Mesothelial cell of epicardium (in vitro differentiated cells): ENCODE measurements at regions not wholly inside any gene's neighbourhood (a gene's known extent, or its start where the extent isn't known, plus 50 kb on each side); places are given as distances from the start of the nearest gene placed in this dataset.

Source experiments
- DNase-seq, 2 experiments: peaks; one replicate each; pipeline ENCODE4 v3.0.0; 2021; ENCODE audit warnings: low spot score in 2 of 2; ENCODE audit not compliant: unreplicated experiment in 2 of 2
- H3K27ac Mint-ChIP-seq: 2 replicates; pipeline ENCODE4 v1.8.0; 2021; ENCODE audit warnings: mixed read lengths
- H3K27me3 Mint-ChIP-seq: 2 replicates; pipeline ENCODE4 v1.8.0; 2021; ENCODE audit warnings: low read depth, mixed read lengths
- H3K36me3 Mint-ChIP-seq: 2 replicates; pipeline ENCODE4 v1.8.0; 2021; ENCODE audit warnings: mixed read lengths
- H3K4me1 Mint-ChIP-seq: 2 replicates; pipeline ENCODE4 v1.8.0; 2021; ENCODE audit warnings: mixed read lengths
- H3K4me3 Mint-ChIP-seq: 2 replicates; pipeline ENCODE4 v1.8.0; 2021; ENCODE audit warnings: mild to moderate bottlenecking, moderate library complexity, mixed read lengths
- H3K9me3 Mint-ChIP-seq: 2 replicates; pipeline ENCODE4 v1.8.0; 2021; ENCODE audit warnings: mixed read lengths
- TF ChIP-seq, protein P1 (sequence below): fragments of 200-600 bp; sonication (generic); IDR thresholded peaks from one replicate; pipeline ENCODE4 v1.5.0; 2021; ENCODE audit warnings: antibody characterized with exemption; ENCODE audit not compliant: unreplicated experiment

DNA sequence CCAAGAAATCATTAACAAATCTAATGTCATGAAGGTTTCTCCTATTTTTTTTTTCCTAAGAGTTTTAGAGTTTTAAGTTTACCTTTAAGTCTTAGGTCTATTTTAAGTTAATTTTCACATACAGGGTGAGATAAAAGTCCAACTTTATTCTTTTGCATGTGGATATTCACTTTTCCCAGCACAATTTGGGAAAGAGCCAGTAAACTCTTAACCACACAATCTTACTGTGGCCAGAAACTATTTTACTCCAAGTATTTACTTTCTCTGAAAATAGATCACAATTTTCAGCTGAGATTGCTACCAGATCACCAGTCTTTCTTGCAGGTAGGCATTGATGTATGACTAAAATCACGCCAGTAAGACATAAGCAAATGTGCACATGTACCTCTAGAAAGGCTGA, 728.5 kb downstream of the TNS3 start:
- no peaks in the 10 kb centered on the region for H3K36me3 Mint-ChIP-seq
- peaks cover 4% of the 10 kb centered on the region for H3K9me3 Mint-ChIP-seq
- peak overlapping the region; percentile 54 for H3K27ac Mint-ChIP-seq
- DNase-seq = no peak
- no peak overlapping the region for H3K4me3 Mint-ChIP-seq
- H3K4me1 Mint-ChIP-seq = peaks cover 24% of the 10 kb centered on the region
- TF ChIP-seq, protein P1, sequence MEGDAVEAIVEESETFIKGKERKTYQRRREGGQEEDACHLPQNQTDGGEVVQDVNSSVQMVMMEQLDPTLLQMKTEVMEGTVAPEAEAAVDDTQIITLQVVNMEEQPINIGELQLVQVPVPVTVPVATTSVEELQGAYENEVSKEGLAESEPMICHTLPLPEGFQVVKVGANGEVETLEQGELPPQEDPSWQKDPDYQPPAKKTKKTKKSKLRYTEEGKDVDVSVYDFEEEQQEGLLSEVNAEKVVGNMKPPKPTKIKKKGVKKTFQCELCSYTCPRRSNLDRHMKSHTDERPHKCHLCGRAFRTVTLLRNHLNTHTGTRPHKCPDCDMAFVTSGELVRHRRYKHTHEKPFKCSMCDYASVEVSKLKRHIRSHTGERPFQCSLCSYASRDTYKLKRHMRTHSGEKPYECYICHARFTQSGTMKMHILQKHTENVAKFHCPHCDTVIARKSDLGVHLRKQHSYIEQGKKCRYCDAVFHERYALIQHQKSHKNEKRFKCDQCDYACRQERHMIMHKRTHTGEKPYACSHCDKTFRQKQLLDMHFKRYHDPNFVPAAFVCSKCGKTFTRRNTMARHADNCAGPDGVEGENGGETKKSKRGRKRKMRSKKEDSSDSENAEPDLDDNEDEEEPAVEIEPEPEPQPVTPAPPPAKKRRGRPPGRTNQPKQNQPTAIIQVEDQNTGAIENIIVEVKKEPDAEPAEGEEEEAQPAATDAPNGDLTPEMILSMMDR = no peak
- H3K27me3 Mint-ChIP-seq = no peaks in the 10 kb centered on the region

DNA sequence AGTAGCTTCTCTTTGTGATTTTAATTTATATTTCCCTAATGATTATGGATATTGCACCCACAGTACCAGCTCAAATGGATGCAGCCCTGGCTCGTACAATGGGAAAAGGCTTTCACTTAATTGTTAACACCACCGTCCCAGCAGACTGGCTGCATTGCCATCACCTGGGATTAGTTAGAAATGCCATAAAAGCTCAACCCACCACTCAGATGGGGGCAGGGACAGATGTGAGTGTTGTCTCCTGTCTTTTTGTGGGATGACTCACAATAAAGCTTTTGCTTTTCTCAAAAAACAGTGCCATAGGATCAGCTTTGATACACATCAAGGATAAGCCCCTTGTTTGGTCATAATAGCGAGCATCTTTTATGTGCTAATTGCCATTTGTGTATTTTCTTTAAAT, 729.1 kb downstream of the TNS3 start:
- TF ChIP-seq, protein P1 = no peak
- no peak overlapping the region for H3K27ac Mint-ChIP-seq
- H3K27me3 Mint-ChIP-seq = no peaks in the 10 kb centered on the region
- H3K36me3 Mint-ChIP-seq = no peaks in the 10 kb centered on the region
- peaks cover 24% of the 10 kb centered on the region for H3K4me1 Mint-ChIP-seq
- no peak for DNase-seq
- peaks cover 4% of the 10 kb centered on the region for H3K9me3 Mint-ChIP-seq
- no peak overlapping the region for H3K4me3 Mint-ChIP-seq

DNA sequence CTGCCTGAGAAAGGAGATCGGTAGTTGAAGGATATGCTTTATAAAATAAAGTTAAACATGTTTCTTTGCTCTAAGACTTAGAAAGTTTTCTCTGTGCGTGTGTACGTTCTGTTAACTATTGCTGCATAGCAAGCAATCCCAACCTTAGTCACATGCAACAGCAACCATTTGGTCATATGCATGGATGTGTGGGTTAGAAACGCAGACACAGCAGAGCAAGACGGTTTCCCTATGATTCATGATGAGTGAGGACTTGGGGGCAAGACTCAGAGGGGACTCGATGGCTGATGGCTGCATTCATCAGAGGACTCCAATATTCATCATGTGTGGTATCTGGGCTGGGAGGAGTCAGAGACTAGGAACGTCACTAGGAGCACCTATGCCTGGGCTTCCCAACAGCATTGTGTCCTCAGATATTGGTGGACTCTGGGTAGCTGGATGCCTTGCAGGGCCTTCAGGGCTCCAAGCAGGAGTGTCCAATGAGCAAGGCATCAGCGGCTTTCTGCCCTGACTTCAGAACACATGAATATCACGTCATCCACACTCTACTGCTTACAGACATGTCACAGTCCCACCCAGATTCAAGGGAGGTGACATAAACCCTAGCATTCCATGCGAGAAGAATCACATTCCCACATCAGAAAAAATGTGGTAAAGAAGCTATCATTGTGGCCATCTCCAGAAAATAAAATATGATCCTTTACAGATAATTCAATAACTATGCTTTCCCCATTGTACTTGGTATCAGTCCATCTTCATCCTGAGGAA, 731.2 kb downstream of the TNS3 start:
- H3K4me1 Mint-ChIP-seq = peaks cover 21% of the 10 kb centered on the region
- no peak overlapping the region for H3K4me3 Mint-ChIP-seq
- no peaks in the 10 kb centered on the region for H3K27me3 Mint-ChIP-seq
- H3K9me3 Mint-ChIP-seq = peaks cover 10% of the 10 kb centered on the region
- TF ChIP-seq, protein P1 = no peak
- DNase-seq = no peak
- H3K27ac Mint-ChIP-seq = no peak overlapping the region
- H3K36me3 Mint-ChIP-seq = no peaks in the 10 kb centered on the region

DNA sequence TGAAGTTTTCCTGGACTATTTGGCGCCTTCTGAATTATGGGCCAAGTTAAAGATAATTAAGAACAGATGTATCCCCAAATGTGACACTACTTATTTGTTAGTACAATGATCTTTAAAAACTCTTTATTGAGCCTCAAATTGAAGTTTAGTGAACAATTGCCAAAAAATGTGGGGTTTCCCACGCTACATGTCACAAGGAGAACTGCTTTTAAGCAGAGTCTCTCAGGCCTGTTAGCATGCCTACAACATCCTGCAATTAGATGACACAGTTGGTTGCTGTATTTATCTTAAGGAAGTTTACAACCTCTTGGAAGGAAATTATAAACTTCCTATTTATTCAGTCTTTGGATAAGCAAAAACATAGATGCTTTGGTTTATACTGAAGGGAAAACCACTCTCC, 733.0 kb downstream of the TNS3 start:
- TF ChIP-seq, protein P1 = no peak
- Mint-ChIP-seq H3K9me3 (peaks cover 16% of the 10 kb centered on the region), H3K27ac (no peak overlapping the region), H3K4me1 (peaks cover 8% of the 10 kb centered on the region), H3K27me3 (no peaks in the 10 kb centered on the region), H3K36me3 (no peaks in the 10 kb centered on the region), H3K4me3 (no peak overlapping the region)
- DNase-seq = no peak

DNA sequence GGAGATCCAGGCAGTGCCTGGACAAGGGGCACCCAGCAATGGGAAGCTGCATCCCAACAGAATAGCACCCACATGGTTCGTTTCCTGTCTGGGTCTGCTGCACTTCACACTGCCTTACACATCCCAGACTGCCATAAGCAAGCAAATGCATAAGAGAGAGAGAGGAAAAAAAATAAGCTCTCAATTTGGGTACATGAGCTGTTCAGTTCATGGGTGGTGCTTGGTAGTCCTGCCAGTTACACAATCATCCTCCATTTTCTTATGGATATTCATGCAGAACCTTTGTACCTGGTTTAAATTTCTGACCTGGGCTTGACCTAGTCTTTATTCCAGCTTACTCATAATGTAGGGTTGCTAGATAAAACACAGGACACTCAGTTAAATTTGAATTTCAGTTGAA, 733.6 kb downstream of the TNS3 start:
- H3K27me3 Mint-ChIP-seq = no peaks in the 10 kb centered on the region
- H3K4me1 Mint-ChIP-seq = peaks cover 2% of the 10 kb centered on the region
- H3K27ac Mint-ChIP-seq = no peak overlapping the region
- no peak for DNase-seq
- no peak overlapping the region for H3K4me3 Mint-ChIP-seq
- H3K36me3 Mint-ChIP-seq = no peaks in the 10 kb centered on the region
- TF ChIP-seq, protein P1 = no peak
- H3K9me3 Mint-ChIP-seq = peaks cover 16% of the 10 kb centered on the region

DNA sequence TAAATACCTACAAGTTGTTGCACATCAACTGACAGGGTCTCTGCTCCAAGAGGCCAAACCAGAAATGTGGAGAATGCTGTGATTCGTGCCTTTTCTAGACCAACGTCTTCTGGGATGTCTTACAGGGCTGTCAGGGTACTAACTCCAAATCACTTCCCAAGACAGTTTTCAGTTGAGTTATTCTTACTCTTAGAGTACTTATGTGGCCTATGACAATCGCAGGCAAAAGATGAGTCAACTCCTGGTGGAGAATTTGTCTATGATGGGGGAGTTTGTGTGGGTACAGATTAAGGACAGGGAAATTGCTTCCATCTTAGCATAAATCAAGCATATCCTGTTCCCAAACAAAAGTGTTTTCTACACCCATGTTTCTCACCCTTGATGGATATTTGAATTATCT, 734.8 kb downstream of the TNS3 start:
- H3K9me3 Mint-ChIP-seq = peaks cover 16% of the 10 kb centered on the region
- H3K4me1 Mint-ChIP-seq = no peaks in the 10 kb centered on the region
- DNase-seq = no peak
- no peaks in the 10 kb centered on the region for H3K36me3 Mint-ChIP-seq
- TF ChIP-seq, protein P1 = no peak
- no peaks in the 10 kb centered on the region for H3K27me3 Mint-ChIP-seq
- no peak overlapping the region for H3K27ac Mint-ChIP-seq
- no peak overlapping the region for H3K4me3 Mint-ChIP-seq
